HK-2 (cell line): ENCODE measurements at regions not wholly inside any gene's neighbourhood (a gene's known extent, or its start where the extent isn't known, plus 50 kb on each side); places are given as distances from the start of the nearest gene placed in this dataset.

Experiments
- DNase-seq: peaks from one replicate; pipeline ENCODE4 v3.0.0-alpha.2; 2018; ENCODE audit not compliant: unreplicated experiment

DNA sequence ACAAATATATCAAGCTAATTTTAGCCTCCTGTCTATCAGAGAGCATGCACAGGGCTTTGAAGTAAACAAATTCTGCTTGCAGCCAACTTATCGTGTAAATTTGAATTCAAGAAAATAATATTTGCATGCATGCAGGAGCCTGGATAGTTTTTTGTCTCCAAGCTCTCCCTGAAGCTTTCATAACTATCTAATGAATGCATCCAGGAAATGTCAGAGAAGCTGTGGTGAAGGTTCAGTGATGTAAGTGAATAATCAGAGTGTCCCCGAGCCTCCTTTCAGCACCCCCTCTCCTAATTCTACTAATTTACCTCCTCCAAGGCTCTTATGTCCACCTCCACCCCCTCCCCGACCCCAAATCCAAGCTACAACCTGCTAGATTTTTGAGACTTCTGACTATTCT, 172.0 kb upstream of the ZNF32 start:
- DNase-seq = no peak

- no peak for DNase-seq
Observed at GRCh38 chr10:43819464-43820230, 171.0 kb upstream of the ZNF32 start.

- no peak for DNase-seq
Observed at GRCh38 chr10:43818687-43819086, 170.0 kb upstream of the ZNF32 start.

GRCh38 chr10:43817368-43817767, 168.7 kb upstream of the ZNF32 start:
- DNase-seq = no peak

- no peak for DNase-seq
Observed at GRCh38 chr10:43816351-43817321, 168.0 kb upstream of the ZNF32 start.

GRCh38 chr10:43815181-43815885, 166.7 kb upstream of the ZNF32 start:
- no peak for DNase-seq

DNA sequence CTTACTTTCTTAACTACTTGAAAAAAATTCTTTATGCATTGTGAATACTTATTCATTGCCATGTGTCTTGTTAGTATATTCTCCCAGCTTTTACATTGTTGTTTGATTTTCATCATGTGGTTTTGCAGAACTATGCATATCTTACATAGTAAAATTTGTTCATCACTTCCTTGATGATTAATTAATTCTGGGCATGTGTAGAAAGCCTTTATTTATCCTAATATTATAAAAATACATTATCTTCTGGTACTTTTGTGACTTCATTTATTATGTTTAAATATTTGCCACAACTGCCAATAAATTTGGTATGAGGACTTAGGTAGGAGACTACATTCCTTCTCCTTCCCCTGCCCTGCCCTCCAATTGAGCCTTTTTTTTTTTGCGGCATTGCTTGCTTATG, 166.0 kb upstream of the ZNF32 start:
- no peak for DNase-seq

- no peak for DNase-seq
Observed at GRCh38 chr10:43811871-43812270, 163.2 kb upstream of the ZNF32 start.

- no peak for DNase-seq
Observed at GRCh38 chr10:43809211-43809930, 160.7 kb upstream of the ZNF32 start.

DNA sequence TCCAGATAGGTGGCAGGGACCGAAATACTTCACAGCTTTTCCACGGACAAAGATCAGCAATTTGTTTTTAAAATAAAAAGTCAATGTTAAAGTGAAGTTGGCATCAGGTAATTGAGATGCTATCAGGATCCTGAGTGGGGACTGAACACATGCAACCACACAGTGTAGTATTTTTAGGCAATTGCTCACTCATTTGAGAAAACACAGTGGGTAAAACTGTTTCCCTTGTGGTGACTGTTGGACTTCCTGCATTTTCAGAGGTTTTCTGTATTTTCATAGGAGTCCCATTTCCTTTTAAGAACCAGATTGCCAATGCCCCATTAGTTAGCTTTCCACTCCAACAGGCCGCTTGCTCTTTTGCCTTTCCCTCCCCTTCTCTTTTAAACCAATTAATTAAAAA, 159.5 kb upstream of the ZNF32 start:
- DNase-seq = no peak

GRCh38 chr10:43806831-43807640, 158.4 kb upstream of the ZNF32 start:
- no peak for DNase-seq

- DNase-seq = no peak
Observed at GRCh38 chr10:43803791-43804190, 155.1 kb upstream of the ZNF32 start.

GRCh38 chr10:43802988-43803696, 154.5 kb upstream of the ZNF32 start:
- no peak for DNase-seq

DNA sequence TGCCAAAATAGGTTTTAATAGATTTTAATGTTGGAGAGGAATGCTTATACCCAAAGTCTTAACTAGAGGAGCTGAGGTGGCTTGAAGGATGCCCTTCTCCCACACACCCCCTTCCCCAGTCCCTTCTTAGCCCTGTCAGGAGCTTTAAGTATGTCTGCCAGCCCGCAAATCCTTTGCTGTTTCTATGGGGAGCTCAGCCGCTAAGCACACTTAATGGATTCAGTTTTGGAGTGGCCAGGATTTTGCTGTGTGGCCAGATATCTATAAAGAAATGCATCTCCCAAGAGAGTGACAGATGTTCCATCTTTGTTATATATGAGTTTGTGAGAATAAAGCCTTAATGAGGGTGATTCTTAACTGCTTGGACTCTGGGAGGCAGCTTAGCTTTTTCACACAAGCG, 152.9 kb upstream of the ZNF32 start:
- no peak for DNase-seq

DNA sequence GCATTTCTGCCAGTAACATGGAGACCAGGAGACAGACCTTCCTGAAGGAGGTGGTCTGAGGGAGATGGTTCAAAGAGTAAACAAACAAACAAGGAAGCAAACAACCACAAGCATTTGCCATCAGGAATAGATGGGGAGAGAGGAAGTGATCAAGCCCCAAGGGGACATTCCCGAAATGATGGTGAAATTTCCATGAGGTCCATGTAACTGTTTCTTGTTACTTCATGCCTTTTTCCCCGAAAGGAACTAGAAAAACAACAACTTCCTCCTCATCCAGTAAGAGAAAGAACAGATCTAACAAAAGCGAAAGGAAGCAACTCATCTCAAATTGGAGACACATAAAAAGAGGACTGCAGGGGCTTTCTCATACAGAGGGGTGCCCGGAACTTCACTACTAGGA, 152.5 kb upstream of the ZNF32 start:
- DNase-seq = no peak

GRCh38 chr10:43796781-43797180, 148.1 kb upstream of the ZNF32 start:
- no peak for DNase-seq

- DNase-seq = no peak
Observed at GRCh38 chr10:43795639-43796038, 147.0 kb upstream of the ZNF32 start.

- DNase-seq = no peak
Observed at GRCh38 chr10:43795093-43795492, 146.4 kb upstream of the ZNF32 start.

- DNase-seq = no peak
Observed at GRCh38 chr10:43794181-43794815, 145.6 kb upstream of the ZNF32 start.

DNA sequence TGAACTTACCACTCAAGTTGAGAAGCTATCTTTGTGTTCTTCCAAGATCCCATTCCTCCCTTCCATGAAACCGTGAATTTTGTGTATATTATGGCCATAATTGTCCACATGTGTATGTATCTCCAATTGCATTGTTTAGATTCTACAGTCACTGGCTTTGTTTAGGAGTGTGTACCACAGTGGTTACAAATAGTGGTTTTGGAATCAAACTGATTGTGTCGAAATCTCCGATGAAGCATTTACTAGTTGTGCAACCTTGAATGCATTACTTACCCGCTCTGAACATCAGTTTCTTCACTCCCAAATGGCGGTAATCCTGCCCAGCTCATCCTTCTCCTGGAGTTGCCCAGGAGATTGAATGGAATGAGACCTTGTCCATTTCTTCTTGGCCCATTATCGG, 145.0 kb upstream of the ZNF32 start:
- no peak for DNase-seq
